Central memory CD8-positive, alpha-beta T cell (primary cell): ENCODE measurements at regions not wholly inside any gene's neighbourhood (a gene's known extent, or its start where the extent isn't known, plus 50 kb on each side); places are given as distances from the start of the nearest gene placed in this dataset.

Experiments
- ATAC-seq: fragments of 150-1000 bp; cut with Tn5 transposase; replicated peaks from 2 replicates; pipeline ENCODE4 v1.10.0; 2022; ENCODE audit warnings: mild to moderate bottlenecking, moderate FRiP score, moderate number of reproducible peaks; ENCODE audit not compliant: poor library complexity, severe bottlenecking; ENCODE audit errors: extremely low read depth
- DNase-seq, 2 donors: peaks; one replicate each; pipeline ENCODE4 v3.0.0; 2021; ENCODE audit warnings: low spot score in 2 of 2
- H3K27ac Mint-ChIP-seq: one replicate; pipeline ENCODE4 v1.8.0; 2022; ENCODE audit warnings: low read depth, mild to moderate bottlenecking, moderate library complexity, mixed read lengths
- H3K27me3 Mint-ChIP-seq: one replicate; pipeline ENCODE4 v1.8.0; 2022; ENCODE audit warnings: mixed read lengths
- H3K36me3 Mint-ChIP-seq: one replicate; pipeline ENCODE4 v1.8.0; 2022; ENCODE audit warnings: mild to moderate bottlenecking, moderate library complexity, mixed read lengths; ENCODE audit not compliant: insufficient read depth
- H3K4me1 Mint-ChIP-seq: one replicate; pipeline ENCODE4 v1.8.0; 2022; ENCODE audit warnings: mixed read lengths
- H3K4me3 Mint-ChIP-seq: one replicate; pipeline ENCODE4 v1.8.0; 2022; ENCODE audit warnings: mild to moderate bottlenecking, moderate library complexity, mixed read lengths
- H3K9me3 Mint-ChIP-seq: one replicate; pipeline ENCODE4 v1.8.0; 2022; ENCODE audit warnings: mixed read lengths

DNA sequence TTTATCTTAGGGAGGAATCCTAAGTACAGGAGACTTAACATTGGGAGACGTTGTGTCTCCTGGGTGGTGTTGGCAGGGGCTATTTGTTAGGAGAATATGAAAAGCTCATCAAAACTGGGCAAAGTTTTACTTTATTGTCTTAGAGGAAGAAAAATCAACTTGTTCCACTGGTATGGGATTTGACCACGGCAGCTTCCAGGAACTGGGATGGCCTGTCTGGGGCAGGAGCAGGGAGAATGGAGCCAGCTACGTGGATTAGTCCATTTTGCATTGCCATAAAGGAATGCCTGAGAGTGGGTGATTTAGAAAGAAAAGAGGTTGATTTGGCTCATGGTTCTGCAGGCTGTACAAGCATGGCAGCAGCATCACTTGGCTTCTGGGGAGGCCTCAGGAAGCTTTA lies 198.4 kb downstream of the ADAMTS15 start:
- H3K4me3 Mint-ChIP-seq, result no peak overlapping the region
- no peak overlapping the region for H3K27ac Mint-ChIP-seq
- H3K4me1 Mint-ChIP-seq, result no peaks in the 10 kb centered on the region
- no peaks in the 10 kb centered on the region for H3K36me3 Mint-ChIP-seq
- ATAC-seq, result no peak
- no peak for DNase-seq
- no peaks in the 10 kb centered on the region for H3K9me3 Mint-ChIP-seq
- H3K27me3 Mint-ChIP-seq, result peaks cover 10% of the 10 kb centered on the region

DNA sequence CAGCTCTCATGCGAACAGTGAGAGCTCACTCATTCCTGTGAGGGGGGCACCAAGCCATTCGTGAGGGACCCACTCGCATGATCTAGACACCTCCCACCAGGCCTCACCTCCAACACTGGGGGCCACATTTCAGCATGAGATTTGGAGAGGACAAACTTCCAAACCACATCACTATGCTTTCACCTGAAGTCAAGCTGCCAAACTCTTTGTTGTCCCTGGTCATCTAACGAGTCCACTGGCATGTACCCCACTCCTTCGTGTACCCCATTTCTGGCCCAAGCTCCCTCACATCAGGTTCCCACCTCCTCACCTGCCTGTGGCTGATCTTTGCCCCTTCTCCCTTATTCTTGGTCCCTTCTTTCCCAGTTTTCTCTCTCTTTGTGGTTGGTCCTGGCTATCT lies 198.9 kb downstream of the ADAMTS15 start:
- no peak for DNase-seq
- Mint-ChIP-seq H3K9me3 (no peaks in the 10 kb centered on the region), H3K4me1 (no peaks in the 10 kb centered on the region), H3K36me3 (no peaks in the 10 kb centered on the region), H3K27me3 (peaks cover 8% of the 10 kb centered on the region), H3K27ac (no peak overlapping the region), H3K4me3 (no peak overlapping the region)
- no peak for ATAC-seq

DNA sequence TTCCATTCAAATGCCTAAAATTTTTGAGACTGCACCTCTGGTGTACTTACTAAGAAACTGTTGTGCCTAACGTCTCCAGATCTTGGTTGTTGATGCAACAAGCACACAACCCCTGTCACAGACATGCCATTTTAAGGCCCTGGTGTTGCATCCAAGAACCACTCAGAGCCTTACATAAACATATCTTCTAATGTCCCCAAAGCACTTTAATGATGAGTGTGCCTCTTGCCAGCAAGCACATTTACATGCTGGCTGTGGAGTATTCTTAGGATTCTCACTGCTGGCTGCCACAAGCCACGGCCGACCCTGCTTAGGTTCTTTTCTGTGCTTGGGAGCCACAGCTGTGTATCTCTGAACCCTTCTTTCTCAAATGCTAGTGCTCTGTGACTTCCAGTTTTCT lies 201.4 kb downstream of the ADAMTS15 start:
- no peak overlapping the region for H3K4me3 Mint-ChIP-seq
- H3K27ac Mint-ChIP-seq, result no peak overlapping the region
- no peaks in the 10 kb centered on the region for H3K36me3 Mint-ChIP-seq
- H3K27me3 Mint-ChIP-seq, result peaks cover 17% of the 10 kb centered on the region
- no peaks in the 10 kb centered on the region for H3K9me3 Mint-ChIP-seq
- DNase-seq, result no peak
- H3K4me1 Mint-ChIP-seq, result no peaks in the 10 kb centered on the region
- no peak for ATAC-seq

DNA sequence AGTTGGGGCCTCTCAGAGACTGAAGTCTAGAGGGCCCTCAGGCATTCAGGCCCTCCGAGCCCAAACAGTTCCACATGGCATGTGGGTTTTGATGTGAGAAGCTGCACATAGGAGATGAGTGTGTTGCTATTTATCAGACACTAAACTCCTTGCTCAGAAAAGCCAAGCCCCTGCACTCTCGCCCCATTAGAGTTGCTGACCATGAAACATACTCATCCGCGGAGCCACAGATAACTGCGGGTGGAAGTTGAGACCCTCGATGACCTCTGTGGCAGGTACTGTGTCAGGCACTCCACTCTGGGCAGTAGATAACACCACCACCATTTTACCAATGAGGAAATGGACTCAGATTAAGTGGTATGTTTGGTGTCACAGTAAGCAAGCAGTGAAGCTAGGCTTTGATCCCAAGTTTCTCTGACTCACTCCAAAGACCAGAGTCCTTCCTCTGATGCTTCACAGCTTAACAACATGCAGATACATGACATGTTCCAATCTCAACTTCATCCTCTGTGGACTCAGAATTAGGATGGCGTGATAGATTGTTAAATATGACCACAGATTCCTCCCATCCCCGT lies 202.1 kb downstream of the ADAMTS15 start:
- H3K27me3 Mint-ChIP-seq, result peaks cover 24% of the 10 kb centered on the region
- H3K4me1 Mint-ChIP-seq, result no peaks in the 10 kb centered on the region
- no peaks in the 10 kb centered on the region for H3K9me3 Mint-ChIP-seq
- no peaks in the 10 kb centered on the region for H3K36me3 Mint-ChIP-seq
- H3K4me3 Mint-ChIP-seq, result no peak overlapping the region
- no peak overlapping the region for H3K27ac Mint-ChIP-seq
- DNase-seq, result no peak
- no peak for ATAC-seq

DNA sequence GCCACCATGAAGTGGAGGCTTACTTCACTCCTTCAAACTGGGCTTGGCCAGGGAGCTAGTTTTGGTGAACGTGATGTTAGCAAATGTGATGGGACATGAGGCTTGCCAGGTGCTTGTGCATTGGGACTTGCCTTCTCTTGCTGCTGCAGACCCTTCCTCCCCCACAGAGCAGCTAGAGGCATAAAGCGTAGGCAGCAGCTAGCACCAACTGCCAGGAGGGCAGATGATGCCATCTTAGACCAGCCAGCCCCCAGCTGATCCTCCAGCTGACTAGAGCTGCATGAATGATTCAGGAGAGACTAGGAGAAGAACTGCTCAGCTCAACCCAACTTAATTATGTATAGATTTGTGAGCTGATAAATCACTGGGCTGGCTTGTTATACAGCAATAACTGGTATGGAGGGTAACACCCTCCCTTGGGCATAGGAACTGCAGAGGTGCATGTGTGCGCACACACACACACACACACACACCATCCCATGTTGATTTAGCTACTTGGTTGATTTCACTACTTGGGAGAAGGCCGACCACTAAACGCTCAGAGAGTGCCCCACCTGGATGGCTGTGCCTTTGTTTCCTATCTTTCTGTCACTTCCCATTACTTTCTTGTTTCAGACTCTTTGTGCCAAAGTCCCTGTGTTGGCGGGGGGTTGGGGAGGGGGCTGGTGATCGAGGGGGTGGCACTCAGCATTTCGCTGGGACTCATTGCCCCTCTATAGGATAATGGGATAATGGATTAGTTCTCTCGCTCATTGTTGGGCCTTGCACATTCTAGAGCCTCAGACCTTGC lies 202.8 kb downstream of the ADAMTS15 start:
- Mint-ChIP-seq H3K9me3 (no peaks in the 10 kb centered on the region), H3K27ac (no peak overlapping the region), H3K27me3 (peaks cover 31% of the 10 kb centered on the region), H3K4me3 (no peak overlapping the region), H3K36me3 (no peaks in the 10 kb centered on the region), H3K4me1 (no peaks in the 10 kb centered on the region)
- ATAC-seq (no peak), DNase-seq (no peak)

DNA sequence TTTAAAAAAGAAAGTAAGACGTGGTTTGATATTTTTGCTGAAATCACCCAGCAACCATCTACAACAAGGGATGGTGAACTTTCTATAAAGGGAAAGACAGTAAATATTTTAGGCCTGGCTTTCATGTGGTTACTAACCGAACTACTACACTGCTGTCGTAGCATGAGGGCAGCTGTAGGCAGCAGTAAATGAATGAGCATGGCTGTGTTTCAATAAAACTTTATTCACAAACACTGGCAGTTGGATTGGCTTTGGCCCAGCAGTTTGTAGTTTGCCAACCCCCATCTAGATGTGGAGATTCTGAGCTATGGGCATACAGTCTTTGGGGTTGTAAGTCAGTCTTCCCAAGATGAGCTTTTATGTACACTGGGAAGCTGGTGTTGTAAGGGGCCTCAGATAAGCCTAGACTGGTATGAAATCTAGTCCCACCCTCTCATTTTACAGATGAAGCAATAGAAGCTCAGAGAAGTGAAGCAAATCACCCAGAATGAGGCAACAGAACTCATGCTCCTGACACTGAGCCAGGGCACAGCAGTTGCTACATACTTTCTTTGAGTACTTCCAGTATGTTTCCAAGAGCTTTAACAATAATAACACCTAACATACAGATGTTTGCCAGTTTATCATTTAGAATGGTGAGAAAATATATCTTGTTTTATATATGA lies 204.4 kb downstream of the ADAMTS15 start:
- Mint-ChIP-seq H3K4me3 (no peak overlapping the region), H3K36me3 (no peaks in the 10 kb centered on the region), H3K27me3 (peaks cover 34% of the 10 kb centered on the region), H3K9me3 (no peaks in the 10 kb centered on the region), H3K4me1 (no peaks in the 10 kb centered on the region), H3K27ac (no peak overlapping the region)
- DNase-seq, result no peak
- no peak for ATAC-seq

DNA sequence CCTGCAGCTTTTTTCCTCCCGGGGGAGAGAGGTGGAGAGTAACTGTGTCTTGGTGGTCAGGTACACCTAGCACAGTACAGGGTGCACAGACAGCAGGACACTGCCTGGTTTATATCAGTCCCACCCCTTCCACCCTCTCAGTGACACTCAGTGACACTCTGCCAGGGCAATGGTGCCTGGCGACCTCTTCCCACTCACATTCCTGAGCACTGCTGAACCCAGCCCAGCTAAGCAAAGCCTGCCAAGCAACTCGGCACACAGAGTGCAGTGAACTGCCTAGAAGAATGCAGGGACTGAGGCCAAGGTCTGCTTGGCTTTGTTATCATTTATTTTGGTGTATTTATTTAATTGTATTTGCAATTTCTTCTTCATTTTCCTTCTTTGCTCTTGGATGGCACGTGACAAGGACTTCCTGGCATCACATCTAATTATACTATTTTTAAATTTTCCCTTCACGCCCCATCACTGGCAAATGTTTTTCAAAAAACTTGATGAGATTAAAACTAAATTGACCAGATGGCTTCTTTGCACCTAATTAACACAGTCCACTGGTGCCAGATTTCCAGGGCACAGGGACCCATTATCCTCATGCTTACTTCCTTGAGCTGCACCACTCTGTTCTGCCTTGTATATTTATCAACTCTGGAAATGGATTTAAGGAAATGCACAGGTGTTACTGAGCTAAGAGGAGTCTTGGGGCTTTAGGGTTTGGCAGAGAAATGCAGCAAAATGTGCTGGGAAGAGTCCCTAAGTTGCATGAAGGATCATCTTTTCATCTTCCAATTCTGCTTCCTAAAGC lies 205.6 kb downstream of the ADAMTS15 start:
- Mint-ChIP-seq H3K4me1 (no peaks in the 10 kb centered on the region), H3K27ac (no peak overlapping the region), H3K27me3 (peaks cover 34% of the 10 kb centered on the region), H3K36me3 (no peaks in the 10 kb centered on the region), H3K4me3 (no peak overlapping the region), H3K9me3 (no peaks in the 10 kb centered on the region)
- ATAC-seq, result no peak
- no peak for DNase-seq

DNA sequence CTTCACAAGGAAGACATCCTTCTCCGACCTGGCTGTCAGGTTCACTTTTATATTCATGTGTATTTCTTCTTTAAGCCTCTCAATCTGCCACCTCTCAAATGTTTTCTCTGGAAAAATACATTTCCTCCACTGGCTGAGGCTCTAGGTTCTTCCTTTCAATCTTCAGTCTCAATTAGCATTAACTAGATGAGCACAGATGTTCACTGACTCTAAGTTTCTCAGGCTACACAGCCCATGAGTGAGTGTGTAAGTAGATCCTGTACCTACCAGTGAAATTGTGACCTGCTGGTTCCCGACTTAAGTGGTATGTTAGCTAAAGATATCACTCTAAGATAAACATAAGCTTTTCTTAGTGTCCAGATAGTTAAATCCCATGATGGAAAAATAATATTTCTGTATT lies 206.9 kb downstream of the ADAMTS15 start:
- Mint-ChIP-seq H3K27ac (no peak overlapping the region), H3K4me3 (no peak overlapping the region), H3K4me1 (no peaks in the 10 kb centered on the region), H3K36me3 (no peaks in the 10 kb centered on the region), H3K27me3 (peaks cover 34% of the 10 kb centered on the region), H3K9me3 (no peaks in the 10 kb centered on the region)
- no peak for DNase-seq
- ATAC-seq, result no peak

DNA sequence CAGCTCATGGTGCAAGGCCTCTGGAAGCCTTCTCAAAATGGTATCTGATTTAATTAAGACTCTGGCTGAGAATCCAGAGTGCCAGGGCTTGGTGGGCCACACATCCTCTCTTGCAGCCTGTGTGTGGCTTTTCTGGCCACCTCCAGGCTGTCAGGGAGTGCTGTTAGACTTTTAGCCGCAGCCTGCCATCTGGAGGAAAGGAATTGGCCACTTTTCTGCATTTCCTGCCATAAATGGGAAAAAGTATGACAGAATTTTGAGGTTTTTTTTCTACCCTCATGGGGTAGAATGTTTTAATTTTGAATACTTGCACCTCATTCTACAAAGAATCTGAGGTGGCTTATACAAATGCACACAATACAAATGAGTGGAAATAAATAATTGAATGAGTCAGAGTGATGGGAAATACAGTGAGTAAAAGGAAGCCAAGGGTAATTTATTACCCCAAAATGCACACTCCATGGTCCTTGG lies 218.4 kb downstream of the ADAMTS15 start:
- no peak for ATAC-seq

DNA sequence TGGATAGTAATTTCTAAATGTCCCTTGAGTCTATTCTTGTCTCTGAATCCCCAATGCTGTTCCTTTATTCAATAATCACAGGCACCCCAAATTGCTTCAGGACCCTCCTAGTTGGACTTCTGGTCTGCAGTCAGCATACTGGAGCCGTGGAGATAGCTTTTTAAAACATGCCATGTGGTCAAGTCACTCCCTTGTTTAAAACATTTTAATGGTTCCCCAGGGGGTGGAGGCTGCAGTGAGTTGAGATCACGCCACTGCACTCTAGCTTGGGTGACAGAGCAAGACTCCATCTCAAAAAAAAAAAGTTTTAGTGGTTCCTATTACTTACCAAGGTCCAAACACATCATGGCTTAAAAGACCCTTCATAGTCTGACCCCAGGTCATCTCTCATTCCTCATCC lies 220.3 kb downstream of the ADAMTS15 start:
- DNase-seq, result no peak
- Mint-ChIP-seq H3K4me3 (no peak overlapping the region), H3K9me3 (no peaks in the 10 kb centered on the region), H3K36me3 (no peaks in the 10 kb centered on the region), H3K4me1 (no peaks in the 10 kb centered on the region), H3K27me3 (peaks cover 12% of the 10 kb centered on the region), H3K27ac (no peak overlapping the region)
- no peak for ATAC-seq

More for the DNA sequence above, 218.4 kb downstream of the ADAMTS15 start:
- no peaks in the 10 kb centered on the region for H3K9me3 Mint-ChIP-seq
- no peak for DNase-seq
- H3K4me1 Mint-ChIP-seq, result no peaks in the 10 kb centered on the region
- H3K4me3 Mint-ChIP-seq, result no peak overlapping the region
- no peak overlapping the region for H3K27ac Mint-ChIP-seq
- no peaks in the 10 kb centered on the region for H3K36me3 Mint-ChIP-seq
- H3K27me3 Mint-ChIP-seq, result no peaks in the 10 kb centered on the region

DNA sequence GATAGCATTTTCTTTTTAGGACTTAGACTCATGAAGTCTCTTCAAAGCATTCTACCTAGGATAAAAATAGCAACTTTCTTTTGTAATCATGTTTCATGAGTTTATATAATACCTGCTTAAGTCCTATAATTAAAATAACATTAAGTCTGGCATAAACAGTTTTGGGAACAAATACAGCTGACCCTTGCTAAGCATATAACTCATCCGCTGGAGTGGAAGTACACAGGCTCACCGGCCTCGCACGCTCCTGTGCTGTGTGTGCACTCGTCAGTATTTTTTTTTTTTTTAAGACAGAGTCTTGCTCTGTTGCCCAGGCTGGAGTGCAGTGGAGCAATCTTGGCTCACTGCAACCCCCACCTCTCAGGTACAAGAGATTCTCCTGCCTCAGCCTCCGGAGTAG lies 221.8 kb downstream of the ADAMTS15 start:
- Mint-ChIP-seq H3K27ac (no peak overlapping the region), H3K4me3 (no peak overlapping the region), H3K4me1 (no peaks in the 10 kb centered on the region), H3K36me3 (no peaks in the 10 kb centered on the region), H3K9me3 (no peaks in the 10 kb centered on the region), H3K27me3 (peaks cover 26% of the 10 kb centered on the region)
- no peak for ATAC-seq
- no peak for DNase-seq

DNA sequence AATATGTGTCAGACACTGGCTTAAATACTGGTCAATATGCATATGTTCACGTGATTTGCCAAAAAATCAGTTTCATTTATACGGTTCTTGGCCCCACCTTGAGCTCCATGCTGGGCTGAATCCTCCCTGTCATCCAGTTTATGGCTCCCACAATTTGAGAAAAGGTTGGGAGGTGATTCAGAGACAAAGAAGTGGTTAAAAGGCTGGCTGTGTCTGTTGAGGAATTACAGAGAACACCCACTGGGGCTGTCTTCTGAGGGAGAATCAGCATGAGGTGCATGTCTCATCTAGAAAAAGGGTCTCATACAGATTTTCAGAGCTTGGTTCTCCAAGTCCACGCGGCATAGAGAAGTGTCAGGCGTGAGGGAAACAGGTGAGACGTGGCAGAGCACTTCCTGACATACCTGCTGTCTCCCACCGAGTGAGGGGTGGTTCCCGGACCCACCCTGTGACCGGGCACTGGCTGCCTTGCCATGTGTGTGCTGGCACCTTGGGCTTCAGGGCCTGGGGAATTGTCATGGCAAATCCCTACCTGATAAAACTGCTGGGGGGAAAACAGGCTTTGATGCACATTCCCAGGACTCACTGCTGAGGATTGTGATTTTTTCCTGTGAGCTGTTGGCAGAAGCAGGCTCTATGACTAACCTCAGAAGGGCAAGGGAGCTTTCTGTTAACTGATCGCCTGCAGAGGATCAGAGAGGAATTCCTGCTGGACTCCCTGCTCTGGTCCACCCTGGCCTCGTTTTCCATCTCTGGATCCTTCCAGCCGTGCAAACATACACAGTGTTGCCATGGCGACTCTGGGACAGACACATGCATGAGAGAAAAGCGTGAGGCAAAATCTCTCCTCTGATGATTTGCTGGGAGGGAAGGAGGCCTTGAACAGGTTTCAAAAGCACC lies 223.6 kb downstream of the ADAMTS15 start:
- ATAC-seq (no peak), DNase-seq (no peak)
- no peaks in the 10 kb centered on the region for H3K36me3 Mint-ChIP-seq
- H3K27me3 Mint-ChIP-seq, result peaks cover 42% of the 10 kb centered on the region
- H3K4me3 Mint-ChIP-seq, result no peak overlapping the region
- H3K9me3 Mint-ChIP-seq, result no peaks in the 10 kb centered on the region
- no peak overlapping the region for H3K27ac Mint-ChIP-seq
- H3K4me1 Mint-ChIP-seq, result no peaks in the 10 kb centered on the region
